ENCODE measurements at regions not wholly inside any gene's neighbourhood (a gene's known extent, or its start where the extent isn't known, plus 50 kb on each side); places are given as distances from the start of the nearest gene placed in this dataset.

- ChIA-PET POLR2A (ENCODE audit: partially characterized antibody) (no interaction called here), CTCF (ENCODE audit: partially characterized antibody) (no interaction called here)
- no peaks in the 10 kb centered on the region for H3K4me1 ChIP-seq (ENCODE audit: insufficient read depth, low read length)
- H3K27ac Mint-ChIP-seq, result no peak overlapping the region
- intact Hi-C loops (cut with micrococcal nuclease), result no loop called here
- no peak overlapping the region for H3K27ac ChIP-seq (ENCODE audit: low read depth, low read length)
- peaks cover 3 to 14% (median 6%) of the 10 kb centered on the region in 8 donors for H3K9me3 Mint-ChIP-seq
- H3K4me3 Mint-ChIP-seq, result no peak overlapping the region
- DNase-seq, result no peak
- no peaks in the 10 kb centered on the region for H3K27me3 Mint-ChIP-seq
- no peaks in the 10 kb centered on the region for H3K9me3 ChIP-seq (ENCODE audit: control insufficient read depth in 1 of 2, low read length in 2 of 2)
- peaks cover 0 to 2% (median 0%) of the 10 kb centered on the region in 4 donors for H3K4me1 Mint-ChIP-seq
- H3K36me3 Mint-ChIP-seq, result no peaks in the 10 kb centered on the region
- no peaks in the 10 kb centered on the region for H3K36me3 ChIP-seq (ENCODE audit: insufficient read depth, low read length)
- H3K27me3 ChIP-seq (ENCODE audit: insufficient read depth, low read length), result no peaks in the 10 kb centered on the region
- H3K4me3 ChIP-seq (ENCODE audit: low read length in 2 of 2), result no peak overlapping the region
Measured at GRCh38 chr7:79615466-79615865, 162.0 kb upstream of the MAGI2 start.

GRCh38 chr7:79612903-79613302 is 159.4 kb upstream of the MAGI2 start:
- Histone ChIP-seq H3K36me3 (ENCODE audit: insufficient read depth, low read length) (no peaks in the 10 kb centered on the region), H3K27ac (ENCODE audit: low read depth, low read length) (no peak overlapping the region), H3K4me3 (ENCODE audit: low read length in 2 of 2) (no peak overlapping the region), H3K4me1 (ENCODE audit: insufficient read depth, low read length) (no peaks in the 10 kb centered on the region), H3K9me3 (ENCODE audit: control insufficient read depth in 1 of 2, low read length in 2 of 2) (no peaks in the 10 kb centered on the region), H3K27me3 (ENCODE audit: insufficient read depth, low read length) (no peaks in the 10 kb centered on the region)
- intact Hi-C loops (cut with micrococcal nuclease), result no loop called here
- Mint-ChIP-seq H3K4me1 (no peaks in the 10 kb centered on the region), H3K27ac (no peak overlapping the region), H3K36me3 (no peaks in the 10 kb centered on the region), H3K4me3 (no peak overlapping the region), H3K27me3 (no peaks in the 10 kb centered on the region), H3K9me3 (peaks cover 0 to 12% (median 3%) of the 10 kb centered on the region in 8 donors)
- POLR2A ChIA-PET (ENCODE audit: partially characterized antibody), result no interaction called here
- no peak for DNase-seq
- CTCF ChIA-PET (ENCODE audit: partially characterized antibody), result no interaction called here

GRCh38 chr7:79612022-79612421 is 158.6 kb upstream of the MAGI2 start:
- H3K9me3 ChIP-seq (ENCODE audit: control insufficient read depth in 1 of 2, low read length in 2 of 2), result no peaks in the 10 kb centered on the region
- DNase-seq, result no peak
- H3K36me3 Mint-ChIP-seq, result no peaks in the 10 kb centered on the region
- H3K4me1 ChIP-seq (ENCODE audit: insufficient read depth, low read length), result no peaks in the 10 kb centered on the region
- H3K27ac ChIP-seq (ENCODE audit: low read depth, low read length), result no peak overlapping the region
- H3K27ac Mint-ChIP-seq, result no peak overlapping the region
- CTCF ChIA-PET (ENCODE audit: partially characterized antibody), result no interaction called here
- intact Hi-C loops (cut with micrococcal nuclease), result no loop called here
- H3K9me3 Mint-ChIP-seq, result peaks cover 0 to 12% (median 3%) of the 10 kb centered on the region in 8 donors
- H3K27me3 ChIP-seq (ENCODE audit: insufficient read depth, low read length), result no peaks in the 10 kb centered on the region
- no peaks in the 10 kb centered on the region for H3K36me3 ChIP-seq (ENCODE audit: insufficient read depth, low read length)
- H3K4me1 Mint-ChIP-seq, result no peaks in the 10 kb centered on the region
- no peaks in the 10 kb centered on the region for H3K27me3 Mint-ChIP-seq
- H3K4me3 Mint-ChIP-seq, result no peak overlapping the region
- no peak overlapping the region for H3K4me3 ChIP-seq (ENCODE audit: low read length in 2 of 2)
- POLR2A ChIA-PET (ENCODE audit: partially characterized antibody), result no interaction called here

GRCh38 chr7:79610748-79611304 is 157.4 kb upstream of the MAGI2 start:
- no peaks in the 10 kb centered on the region for H3K27me3 ChIP-seq (ENCODE audit: insufficient read depth, low read length)
- no peak overlapping the region for H3K4me3 ChIP-seq (ENCODE audit: low read length in 2 of 2)
- no peaks in the 10 kb centered on the region for H3K36me3 ChIP-seq (ENCODE audit: insufficient read depth, low read length)
- POLR2A ChIA-PET (ENCODE audit: partially characterized antibody), result no interaction called here
- H3K27ac ChIP-seq (ENCODE audit: low read depth, low read length), result no peak overlapping the region
- intact Hi-C loops (cut with micrococcal nuclease), result no loop called here
- no peaks in the 10 kb centered on the region for H3K4me1 Mint-ChIP-seq
- no peaks in the 10 kb centered on the region for H3K36me3 Mint-ChIP-seq
- H3K4me3 Mint-ChIP-seq, result no peak overlapping the region
- no peaks in the 10 kb centered on the region for H3K4me1 ChIP-seq (ENCODE audit: insufficient read depth, low read length)
- peaks cover 0 to 9% (median 2%) of the 10 kb centered on the region in 8 donors for H3K9me3 Mint-ChIP-seq
- CTCF ChIA-PET (ENCODE audit: partially characterized antibody), result no interaction called here
- no peak for DNase-seq
- no peaks in the 10 kb centered on the region for H3K27me3 Mint-ChIP-seq
- H3K27ac Mint-ChIP-seq, result no peak overlapping the region
- no peaks in the 10 kb centered on the region for H3K9me3 ChIP-seq (ENCODE audit: control insufficient read depth in 1 of 2, low read length in 2 of 2)

GRCh38 chr7:79610313-79610712 is 156.8 kb upstream of the MAGI2 start:
- no peaks in the 10 kb centered on the region for H3K9me3 ChIP-seq (ENCODE audit: control insufficient read depth in 1 of 2, low read length in 2 of 2)
- Mint-ChIP-seq H3K27me3 (no peaks in the 10 kb centered on the region), H3K4me3 (no peak overlapping the region), H3K36me3 (no peaks in the 10 kb centered on the region), H3K4me1 (no peaks in the 10 kb centered on the region), H3K9me3 (peaks cover 0 to 11% (median 2%) of the 10 kb centered on the region in 8 donors), H3K27ac (no peak overlapping the region)
- no peak overlapping the region for H3K27ac ChIP-seq (ENCODE audit: low read depth, low read length)
- no peaks in the 10 kb centered on the region for H3K27me3 ChIP-seq (ENCODE audit: insufficient read depth, low read length)
- H3K4me1 ChIP-seq (ENCODE audit: insufficient read depth, low read length), result no peaks in the 10 kb centered on the region
- no peak for DNase-seq
- H3K36me3 ChIP-seq (ENCODE audit: insufficient read depth, low read length), result no peaks in the 10 kb centered on the region
- H3K4me3 ChIP-seq (ENCODE audit: low read length in 2 of 2), result no peak overlapping the region
- ChIA-PET POLR2A (ENCODE audit: partially characterized antibody) (no interaction called here), CTCF (ENCODE audit: partially characterized antibody) (no interaction called here)
- intact Hi-C loops (cut with micrococcal nuclease), result no loop called here

GRCh38 chr7:79608005-79608404 is 154.5 kb upstream of the MAGI2 start:
- POLR2A ChIA-PET (ENCODE audit: partially characterized antibody), result no interaction called here
- DNase-seq, result no peak
- no peaks in the 10 kb centered on the region for H3K9me3 ChIP-seq (ENCODE audit: control insufficient read depth in 1 of 2, low read length in 2 of 2)
- H3K27me3 ChIP-seq (ENCODE audit: insufficient read depth, low read length), result no peaks in the 10 kb centered on the region
- no peaks in the 10 kb centered on the region for H3K27me3 Mint-ChIP-seq
- CTCF ChIA-PET (ENCODE audit: partially characterized antibody), result no interaction called here
- no peak overlapping the region for H3K27ac Mint-ChIP-seq
- H3K4me1 Mint-ChIP-seq, result no peaks in the 10 kb centered on the region
- no peaks in the 10 kb centered on the region for H3K4me1 ChIP-seq (ENCODE audit: insufficient read depth, low read length)
- intact Hi-C loops (cut with micrococcal nuclease), result no loop called here
- no peaks in the 10 kb centered on the region for H3K36me3 ChIP-seq (ENCODE audit: insufficient read depth, low read length)
- no peak overlapping the region for H3K4me3 ChIP-seq (ENCODE audit: low read length in 2 of 2)
- peaks cover 2 to 18% (median 4%) of the 10 kb centered on the region in 8 donors for H3K9me3 Mint-ChIP-seq
- H3K27ac ChIP-seq (ENCODE audit: low read depth, low read length), result no peak overlapping the region
- no peak overlapping the region for H3K4me3 Mint-ChIP-seq
- no peaks in the 10 kb centered on the region for H3K36me3 Mint-ChIP-seq

- H3K4me3 ChIP-seq (ENCODE audit: low read length in 2 of 2), result no peak overlapping the region
- H3K27me3 ChIP-seq (ENCODE audit: insufficient read depth, low read length), result no peaks in the 10 kb centered on the region
- ChIA-PET CTCF (ENCODE audit: partially characterized antibody) (no interaction called here), POLR2A (ENCODE audit: partially characterized antibody) (no interaction called here)
- intact Hi-C loops (cut with micrococcal nuclease), result no loop called here
- Mint-ChIP-seq H3K27ac (no peak overlapping the region), H3K27me3 (no peaks in the 10 kb centered on the region), H3K36me3 (no peaks in the 10 kb centered on the region), H3K4me3 (no peak overlapping the region), H3K4me1 (no peaks in the 10 kb centered on the region), H3K9me3 (peaks cover 0 to 19% (median 5%) of the 10 kb centered on the region in 8 donors)
- no peak overlapping the region for H3K27ac ChIP-seq (ENCODE audit: low read depth, low read length)
- H3K9me3 ChIP-seq (ENCODE audit: control insufficient read depth in 1 of 2, low read length in 2 of 2), result no peaks in the 10 kb centered on the region
- H3K4me1 ChIP-seq (ENCODE audit: insufficient read depth, low read length), result no peaks in the 10 kb centered on the region
- no peak for DNase-seq
- H3K36me3 ChIP-seq (ENCODE audit: insufficient read depth, low read length), result no peaks in the 10 kb centered on the region
Measured at GRCh38 chr7:79604841-79605240, 151.4 kb upstream of the MAGI2 start.

GRCh38 chr7:79598351-79598750 is 144.9 kb upstream of the MAGI2 start:
- Histone ChIP-seq H3K36me3 (ENCODE audit: insufficient read depth, low read length) (no peaks in the 10 kb centered on the region), H3K9me3 (ENCODE audit: control insufficient read depth in 1 of 2, low read length in 2 of 2) (no peaks in the 10 kb centered on the region), H3K27ac (ENCODE audit: low read depth, low read length) (no peak overlapping the region), H3K4me3 (ENCODE audit: low read length in 2 of 2) (no peak overlapping the region), H3K4me1 (ENCODE audit: insufficient read depth, low read length) (no peaks in the 10 kb centered on the region), H3K27me3 (ENCODE audit: insufficient read depth, low read length) (no peaks in the 10 kb centered on the region)
- intact Hi-C loops (cut with micrococcal nuclease), result no loop called here
- no peak for DNase-seq
- no peaks in the 10 kb centered on the region for H3K4me1 Mint-ChIP-seq
- CTCF ChIA-PET (ENCODE audit: partially characterized antibody), result no interaction called here
- H3K36me3 Mint-ChIP-seq, result no peaks in the 10 kb centered on the region
- no peak overlapping the region for H3K27ac Mint-ChIP-seq
- H3K4me3 Mint-ChIP-seq, result no peak overlapping the region
- H3K27me3 Mint-ChIP-seq, result no peaks in the 10 kb centered on the region
- POLR2A ChIA-PET (ENCODE audit: partially characterized antibody), result no interaction called here
- peaks cover 0 to 15% (median 3%) of the 10 kb centered on the region in 8 donors for H3K9me3 Mint-ChIP-seq

All from CD4-positive, alpha-beta memory T cell (primary cell).